ENCODE measurements at regions not wholly inside any gene's neighbourhood (a gene's known extent, or its start where the extent isn't known, plus 50 kb on each side); places are given as distances from the start of the nearest gene placed in this dataset.

- TF ChIP-seq, protein P1, sequence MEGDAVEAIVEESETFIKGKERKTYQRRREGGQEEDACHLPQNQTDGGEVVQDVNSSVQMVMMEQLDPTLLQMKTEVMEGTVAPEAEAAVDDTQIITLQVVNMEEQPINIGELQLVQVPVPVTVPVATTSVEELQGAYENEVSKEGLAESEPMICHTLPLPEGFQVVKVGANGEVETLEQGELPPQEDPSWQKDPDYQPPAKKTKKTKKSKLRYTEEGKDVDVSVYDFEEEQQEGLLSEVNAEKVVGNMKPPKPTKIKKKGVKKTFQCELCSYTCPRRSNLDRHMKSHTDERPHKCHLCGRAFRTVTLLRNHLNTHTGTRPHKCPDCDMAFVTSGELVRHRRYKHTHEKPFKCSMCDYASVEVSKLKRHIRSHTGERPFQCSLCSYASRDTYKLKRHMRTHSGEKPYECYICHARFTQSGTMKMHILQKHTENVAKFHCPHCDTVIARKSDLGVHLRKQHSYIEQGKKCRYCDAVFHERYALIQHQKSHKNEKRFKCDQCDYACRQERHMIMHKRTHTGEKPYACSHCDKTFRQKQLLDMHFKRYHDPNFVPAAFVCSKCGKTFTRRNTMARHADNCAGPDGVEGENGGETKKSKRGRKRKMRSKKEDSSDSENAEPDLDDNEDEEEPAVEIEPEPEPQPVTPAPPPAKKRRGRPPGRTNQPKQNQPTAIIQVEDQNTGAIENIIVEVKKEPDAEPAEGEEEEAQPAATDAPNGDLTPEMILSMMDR (IDR thresholded peaks at IDR 0.05; ENCODE audit: borderline replicate concordance, insufficient read depth, low read depth, low read length) = no peak
- no peak overlapping the region for H3K4me3 ChIP-seq (ENCODE audit: low read depth, low read length)
Observed at GRCh38 chr9:115382865-115383264, 264.9 kb upstream of the TNC start.

DNA sequence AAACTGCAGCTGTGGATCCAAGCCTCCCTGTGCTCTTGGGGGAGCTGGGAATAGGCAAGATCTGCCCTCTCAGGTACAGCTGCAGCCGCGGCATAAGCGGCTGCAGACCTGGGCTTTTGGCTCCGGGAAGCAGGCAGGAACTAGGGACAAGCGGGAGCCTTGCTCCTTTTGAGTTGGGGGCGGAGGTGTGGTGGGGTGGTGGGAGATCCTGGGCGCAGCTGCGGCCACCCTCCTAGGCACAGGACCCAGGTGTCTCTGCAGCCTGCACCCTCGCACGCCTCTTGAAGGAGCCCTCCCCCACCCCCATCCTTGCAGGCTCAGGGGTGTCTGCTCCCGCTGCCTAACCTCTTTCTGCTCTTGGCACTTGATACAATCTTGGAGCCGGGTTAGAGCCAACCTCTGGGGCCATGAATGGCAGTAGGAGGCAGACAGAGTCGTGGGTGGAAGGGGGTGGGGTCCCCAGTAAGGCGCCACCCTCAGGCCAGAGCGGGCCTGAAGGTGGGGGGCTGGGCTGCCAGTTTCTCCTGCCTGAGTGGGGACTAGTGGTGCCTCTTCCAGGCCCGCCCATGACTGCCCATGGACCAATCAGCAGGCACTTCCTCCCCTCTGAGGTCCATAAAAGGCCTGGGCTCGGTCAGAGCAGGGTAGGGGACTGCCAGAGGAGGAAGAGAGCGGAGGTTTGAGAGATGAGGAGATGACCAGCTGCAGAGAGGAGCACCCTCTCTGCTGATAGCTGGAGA is 267.6 kb upstream of the TNC start:
- no peak overlapping the region for H3K4me3 ChIP-seq (ENCODE audit: low read depth, low read length)
- TF ChIP-seq, protein P1 (IDR thresholded peaks at IDR 0.05; ENCODE audit: borderline replicate concordance, insufficient read depth, low read depth, low read length) = no peak

GRCh38 chr9:115386963-115387770 is 269.2 kb upstream of the TNC start:
- H3K4me3 ChIP-seq (ENCODE audit: low read depth, low read length) = no peak overlapping the region
- TF ChIP-seq, protein P1 (IDR thresholded peaks at IDR 0.05; ENCODE audit: borderline replicate concordance, insufficient read depth, low read depth, low read length) = no peak

- no peak overlapping the region for H3K4me3 ChIP-seq (ENCODE audit: low read depth, low read length)
- TF ChIP-seq, protein P1 (IDR thresholded peaks at IDR 0.05; ENCODE audit: borderline replicate concordance, insufficient read depth, low read depth, low read length) = no peak
Observed at GRCh38 chr9:115391168-115391825, 273.3 kb upstream of the TNC start.

DNA sequence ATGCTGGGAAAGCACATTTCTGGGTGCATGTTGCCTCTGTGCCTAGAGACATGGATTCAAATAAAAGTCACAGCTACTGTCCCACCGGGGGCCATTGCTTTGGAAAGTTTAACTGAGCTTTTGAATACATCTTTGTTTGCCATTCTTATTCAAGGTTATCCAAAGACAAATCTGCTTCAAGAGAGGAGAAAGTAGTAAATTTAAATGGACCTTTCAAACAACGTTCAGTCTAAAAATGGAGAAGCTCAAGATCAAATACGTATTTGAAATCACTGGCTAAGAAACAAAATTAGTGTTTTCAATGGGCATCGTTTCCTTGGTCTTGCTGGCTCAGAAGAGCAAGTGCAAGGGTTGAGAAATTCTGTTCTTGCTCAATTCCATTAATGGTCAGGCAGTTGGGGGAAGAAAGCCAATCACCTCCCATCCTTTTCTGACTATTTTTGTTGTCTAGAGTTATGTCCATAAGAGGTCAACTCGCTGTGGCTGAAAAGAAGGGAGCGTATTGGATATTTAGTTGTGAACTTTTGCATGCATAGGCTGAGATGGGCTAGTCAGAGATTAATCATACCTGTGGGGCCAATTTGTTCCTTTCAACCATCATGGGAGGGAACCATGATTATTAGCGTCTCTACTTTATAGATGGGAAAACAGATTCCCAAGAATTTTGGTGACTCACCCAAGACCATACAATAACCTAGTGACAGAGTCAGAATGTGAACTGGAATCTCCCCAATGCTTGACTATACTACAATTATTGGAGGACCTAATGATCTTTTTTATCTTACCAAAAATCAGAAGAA is 276.2 kb upstream of the TNC start:
- no peak overlapping the region for H3K4me3 ChIP-seq (ENCODE audit: low read depth, low read length)
- TF ChIP-seq, protein P1 (IDR thresholded peaks at IDR 0.05; ENCODE audit: borderline replicate concordance, insufficient read depth, low read depth, low read length) = no peak

DNA sequence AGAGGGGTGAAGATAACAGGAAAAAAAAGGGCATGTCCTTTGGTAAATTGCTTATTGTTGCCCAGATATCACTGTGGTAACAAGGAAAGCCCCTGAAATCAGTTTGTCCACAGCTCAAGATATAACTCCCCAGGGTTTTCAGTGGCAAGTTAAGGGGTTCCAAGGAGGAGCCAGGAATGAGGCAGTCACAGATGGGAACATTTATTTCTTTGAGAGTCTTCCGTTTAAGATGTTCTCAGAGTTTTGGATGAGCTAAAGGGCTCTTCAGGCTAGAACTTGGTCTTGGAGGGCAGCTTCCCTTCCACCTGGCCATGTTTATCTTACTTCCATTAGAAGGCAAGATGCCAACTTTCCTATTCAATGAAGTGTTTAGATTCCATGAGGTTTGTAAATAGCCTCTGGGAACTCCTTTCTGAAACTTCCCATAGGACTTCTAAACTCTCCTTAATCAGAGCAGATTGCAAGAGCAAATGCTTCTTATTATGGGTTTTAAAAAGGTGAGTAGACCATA is 277.6 kb upstream of the TNC start:
- TF ChIP-seq, protein P1 (IDR thresholded peaks at IDR 0.05; ENCODE audit: borderline replicate concordance, insufficient read depth, low read depth, low read length) = no peak
- H3K4me3 ChIP-seq (ENCODE audit: low read depth, low read length) = no peak overlapping the region
